ENCODE measurements at regions not wholly inside any gene's neighbourhood (a gene's known extent, or its start where the extent isn't known, plus 50 kb on each side); places are given as distances from the start of the nearest gene placed in this dataset.
"Not testable (repeated sequence)": the region's sequence is repeated elsewhere in the genome, so short reads cannot be mapped to it uniquely, and the experiment has no call there.

DNA sequence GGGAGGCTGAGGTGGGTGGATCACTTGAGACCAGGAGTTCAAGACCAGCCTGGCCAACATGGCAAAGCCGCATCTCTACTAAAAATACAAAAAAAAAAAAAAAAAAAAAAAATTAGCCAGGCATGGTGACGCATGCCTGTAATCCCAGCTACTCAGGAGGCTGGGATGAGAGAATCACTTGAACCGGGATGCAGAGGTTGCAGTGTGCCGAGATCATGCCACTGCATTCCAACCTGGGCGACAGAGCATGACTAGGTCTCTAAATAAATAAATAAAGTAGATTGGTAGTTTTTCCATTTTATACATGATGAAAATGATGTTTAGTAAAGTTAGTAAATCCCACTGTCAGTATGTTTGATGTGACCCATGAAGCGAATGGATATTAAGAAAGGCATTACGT is 531.0 kb upstream of the SPRY2 start:
- not testable (repeated sequence) for H3K9ac ChIP-seq (ENCODE audit: low read depth in 1 of 2, low read length in 2 of 2); H3K9me3 ChIP-seq (ENCODE audit: control insufficient read depth in 4 of 4, low read length in 3 of 4); H3K4me1 ChIP-seq (ENCODE audit: control insufficient read depth in 4 of 4, insufficient read depth in 4 of 4, low read length in 3 of 4); H3K36me3 ChIP-seq (ENCODE audit: control insufficient read depth in 4 of 4, insufficient read depth in 3 of 4, low read depth in 1 of 4, low read length in 3 of 4); H3K27ac ChIP-seq (ENCODE audit: low read depth in 1 of 2, low read length in 2 of 2); H3K27me3 ChIP-seq (ENCODE audit: control insufficient read depth in 4 of 4, insufficient read depth in 4 of 4, low read length in 3 of 4); H3K4me3 ChIP-seq (ENCODE audit: low read depth in 1 of 3, low read length in 3 of 3); DNase-seq (ENCODE audit: low spot score)
- 90% methylated on average over 7 of the region's 7 CpGs for WGBS

DNA sequence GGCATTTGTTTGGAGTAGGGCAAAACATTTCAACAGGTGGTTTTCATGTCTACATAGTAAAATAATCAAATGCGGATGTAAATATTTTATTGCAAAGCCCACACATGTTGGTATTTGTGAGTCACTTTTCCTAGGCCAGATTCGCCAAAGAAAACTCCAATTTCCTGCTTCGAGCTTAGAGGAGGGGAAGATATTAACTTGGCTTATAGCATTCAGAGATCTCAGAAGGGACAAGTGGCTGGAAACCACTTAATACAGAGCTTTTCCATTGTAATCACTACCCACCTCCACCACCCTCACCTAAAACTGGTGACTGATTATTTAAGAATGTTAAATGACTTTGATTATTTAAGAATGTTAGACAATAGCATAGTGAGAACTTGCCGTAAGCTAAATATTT is 530.6 kb upstream of the SPRY2 start:
- DNase-seq (ENCODE audit: low spot score), result no peak
- H3K9me3 ChIP-seq (ENCODE audit: control insufficient read depth in 4 of 4, low read length in 3 of 4), result no peaks in the 10 kb centered on the region
- no peak overlapping the region for H3K4me3 ChIP-seq (ENCODE audit: low read depth in 1 of 3, low read length in 3 of 3)
- no peak for TF ChIP-seq HNF4G (IDR thresholded peaks at IDR 0.05)
- H3K9ac ChIP-seq (ENCODE audit: low read depth in 1 of 2, low read length in 2 of 2), result no peak overlapping the region
- H3K27me3 ChIP-seq (ENCODE audit: control insufficient read depth in 4 of 4, insufficient read depth in 4 of 4, low read length in 3 of 4), result no peaks in the 10 kb centered on the region
- WGBS, result 89% methylated on average over 4 of the region's 4 CpGs
- no peaks in the 10 kb centered on the region for H3K4me1 ChIP-seq (ENCODE audit: control insufficient read depth in 4 of 4, insufficient read depth in 4 of 4, low read length in 3 of 4)
- no peaks in the 10 kb centered on the region for H3K36me3 ChIP-seq (ENCODE audit: control insufficient read depth in 4 of 4, insufficient read depth in 3 of 4, low read depth in 1 of 4, low read length in 3 of 4)
- no peak overlapping the region for H3K27ac ChIP-seq (ENCODE audit: low read depth in 1 of 2, low read length in 2 of 2)

DNA sequence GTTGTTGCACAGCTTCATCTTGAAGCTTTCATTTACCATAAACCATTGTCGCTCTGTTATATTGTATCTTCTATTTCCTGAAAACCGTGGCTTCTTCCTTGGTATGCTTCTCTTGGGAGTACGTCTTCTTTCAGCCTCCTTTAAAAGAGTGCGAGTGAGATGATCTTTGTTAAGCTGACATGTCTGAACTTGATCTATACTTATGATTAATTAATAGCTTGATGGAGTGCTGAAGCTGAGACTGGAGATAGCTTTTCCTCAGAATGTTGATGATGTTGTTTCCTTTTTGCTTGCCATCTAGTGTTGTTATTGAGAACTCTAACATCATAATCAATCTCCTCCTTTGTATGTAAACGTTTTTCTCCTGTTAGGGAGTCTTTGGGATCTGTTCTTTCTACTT is 529.3 kb upstream of the SPRY2 start:
- no peaks in the 10 kb centered on the region for H3K9me3 ChIP-seq (ENCODE audit: control insufficient read depth in 4 of 4, low read length in 3 of 4)
- H3K36me3 ChIP-seq (ENCODE audit: control insufficient read depth in 4 of 4, insufficient read depth in 3 of 4, low read depth in 1 of 4, low read length in 3 of 4), result no peaks in the 10 kb centered on the region
- no peak for DNase-seq (ENCODE audit: low spot score)
- H3K9ac ChIP-seq (ENCODE audit: low read depth in 1 of 2, low read length in 2 of 2), result no peak overlapping the region
- H3K27ac ChIP-seq (ENCODE audit: low read depth in 1 of 2, low read length in 2 of 2), result no peak overlapping the region
- no peak overlapping the region for H3K4me3 ChIP-seq (ENCODE audit: low read depth in 1 of 3, low read length in 3 of 3)
- TF ChIP-seq RAD21 (IDR thresholded peaks at IDR 0.05), result no peak
- H3K27me3 ChIP-seq (ENCODE audit: control insufficient read depth in 4 of 4, insufficient read depth in 4 of 4, low read length in 3 of 4), result no peaks in the 10 kb centered on the region
- WGBS, result 68% methylated on average over 5 of the region's 5 CpGs
- no peaks in the 10 kb centered on the region for H3K4me1 ChIP-seq (ENCODE audit: control insufficient read depth in 4 of 4, insufficient read depth in 4 of 4, low read length in 3 of 4)

DNA sequence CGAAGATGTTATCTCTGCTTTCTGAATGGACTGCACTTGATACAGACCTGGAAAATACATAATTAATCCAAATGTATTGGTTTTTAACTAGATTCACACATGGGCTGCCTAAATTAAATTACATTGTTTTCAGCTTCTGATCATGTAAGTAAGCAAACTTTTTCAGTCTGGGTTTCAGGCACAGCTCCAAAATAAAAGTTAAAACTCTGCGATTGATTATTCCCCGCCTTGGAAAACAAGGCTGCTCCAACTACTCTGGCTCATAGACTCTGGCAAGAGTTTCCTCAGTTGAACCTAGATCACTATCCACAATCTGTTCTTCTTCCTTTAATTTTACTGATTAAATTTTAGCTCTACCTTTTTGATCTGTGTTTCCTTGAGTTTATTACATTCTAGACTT is 526.0 kb upstream of the SPRY2 start:
- Histone ChIP-seq H3K36me3 (ENCODE audit: control insufficient read depth in 4 of 4, insufficient read depth in 3 of 4, low read depth in 1 of 4, low read length in 3 of 4) (no peaks in the 10 kb centered on the region), H3K27ac (ENCODE audit: low read depth in 1 of 2, low read length in 2 of 2) (no peak overlapping the region), H3K9me3 (ENCODE audit: control insufficient read depth in 4 of 4, low read length in 3 of 4) (no peaks in the 10 kb centered on the region), H3K9ac (ENCODE audit: low read depth in 1 of 2, low read length in 2 of 2) (no peak overlapping the region), H3K27me3 (ENCODE audit: control insufficient read depth in 4 of 4, insufficient read depth in 4 of 4, low read length in 3 of 4) (no peaks in the 10 kb centered on the region), H3K4me1 (ENCODE audit: control insufficient read depth in 4 of 4, insufficient read depth in 4 of 4, low read length in 3 of 4) (no peaks in the 10 kb centered on the region), H3K4me3 (ENCODE audit: low read depth in 1 of 3, low read length in 3 of 3) (no peak overlapping the region)
- DNase-seq (ENCODE audit: low spot score), result no peak
- TF ChIP-seq HNF4A (conservative IDR thresholded peaks at IDR 0.05), result no peak
- TF ChIP-seq RAD21 (IDR thresholded peaks at IDR 0.05), result no peak
- no peak for TF ChIP-seq YY1 (IDR thresholded peaks at IDR 0.05)
- TF ChIP-seq, protein P1, sequence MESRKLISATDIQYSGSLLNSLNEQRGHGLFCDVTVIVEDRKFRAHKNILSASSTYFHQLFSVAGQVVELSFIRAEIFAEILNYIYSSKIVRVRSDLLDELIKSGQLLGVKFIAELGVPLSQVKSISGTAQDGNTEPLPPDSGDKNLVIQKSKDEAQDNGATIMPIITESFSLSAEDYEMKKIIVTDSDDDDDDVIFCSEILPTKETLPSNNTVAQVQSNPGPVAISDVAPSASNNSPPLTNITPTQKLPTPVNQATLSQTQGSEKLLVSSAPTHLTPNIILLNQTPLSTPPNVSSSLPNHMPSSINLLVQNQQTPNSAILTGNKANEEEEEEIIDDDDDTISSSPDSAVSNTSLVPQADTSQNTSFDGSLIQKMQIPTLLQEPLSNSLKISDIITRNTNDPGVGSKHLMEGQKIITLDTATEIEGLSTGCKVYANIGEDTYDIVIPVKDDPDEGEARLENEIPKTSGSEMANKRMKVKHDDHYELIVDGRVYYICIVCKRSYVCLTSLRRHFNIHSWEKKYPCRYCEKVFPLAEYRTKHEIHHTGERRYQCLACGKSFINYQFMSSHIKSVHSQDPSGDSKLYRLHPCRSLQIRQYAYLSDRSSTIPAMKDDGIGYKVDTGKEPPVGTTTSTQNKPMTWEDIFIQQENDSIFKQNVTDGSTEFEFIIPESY (IDR thresholded peaks at IDR 0.05), result no peak
- TF ChIP-seq NR2F2 (IDR thresholded peaks at IDR 0.05), result no peak
- 90% methylated on average over 3 of the region's 3 CpGs for WGBS

DNA sequence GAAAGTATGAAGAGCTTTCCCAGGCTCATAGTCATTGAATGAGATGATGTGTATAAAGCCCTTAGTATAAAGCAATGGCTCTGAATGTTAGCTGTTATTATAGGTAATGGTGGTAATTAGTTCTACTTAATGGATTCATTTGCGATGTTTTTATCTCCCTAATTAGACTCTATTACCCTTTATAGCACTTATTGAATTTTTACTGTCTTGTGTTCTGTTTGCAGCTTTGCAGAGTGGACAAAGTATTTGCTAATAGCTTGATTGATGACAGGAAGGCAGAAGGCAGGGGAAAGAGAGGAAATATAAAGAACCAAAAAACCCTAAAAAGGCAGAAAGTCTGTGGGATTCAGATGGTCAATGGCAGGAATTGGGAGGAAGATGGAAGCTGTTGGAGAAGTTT is 524.4 kb upstream of the SPRY2 start:
- H3K36me3 ChIP-seq (ENCODE audit: control insufficient read depth in 4 of 4, insufficient read depth in 3 of 4, low read depth in 1 of 4, low read length in 3 of 4), result no peaks in the 10 kb centered on the region
- TF ChIP-seq HNF4G (IDR thresholded peaks at IDR 0.05) (no peak), HNF4A (conservative IDR thresholded peaks at IDR 0.05) (no peak), JUND (IDR thresholded peaks at IDR 0.05) (no peak), NR2F2 (IDR thresholded peaks at IDR 0.05) (no peak), SP1 (IDR thresholded peaks at IDR 0.05) (no peak), EGR1 (IDR thresholded peaks at IDR 0.05; ENCODE audit: low read depth in 2 of 2) (no peak), YY1 (IDR thresholded peaks at IDR 0.05) (no peak), FOXA2 (IDR thresholded peaks at IDR 0.05) (no peak), TAF1 (conservative IDR thresholded peaks at IDR 0.05) (no peak), FOXA1 (IDR thresholded peaks at IDR 0.05) (no peak)
- TF ChIP-seq, protein P2, sequence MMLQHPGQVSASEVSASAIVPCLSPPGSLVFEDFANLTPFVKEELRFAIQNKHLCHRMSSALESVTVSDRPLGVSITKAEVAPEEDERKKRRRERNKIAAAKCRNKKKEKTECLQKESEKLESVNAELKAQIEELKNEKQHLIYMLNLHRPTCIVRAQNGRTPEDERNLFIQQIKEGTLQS (IDR thresholded peaks at IDR 0.05), result no peak
- TF ChIP-seq, protein P3, sequence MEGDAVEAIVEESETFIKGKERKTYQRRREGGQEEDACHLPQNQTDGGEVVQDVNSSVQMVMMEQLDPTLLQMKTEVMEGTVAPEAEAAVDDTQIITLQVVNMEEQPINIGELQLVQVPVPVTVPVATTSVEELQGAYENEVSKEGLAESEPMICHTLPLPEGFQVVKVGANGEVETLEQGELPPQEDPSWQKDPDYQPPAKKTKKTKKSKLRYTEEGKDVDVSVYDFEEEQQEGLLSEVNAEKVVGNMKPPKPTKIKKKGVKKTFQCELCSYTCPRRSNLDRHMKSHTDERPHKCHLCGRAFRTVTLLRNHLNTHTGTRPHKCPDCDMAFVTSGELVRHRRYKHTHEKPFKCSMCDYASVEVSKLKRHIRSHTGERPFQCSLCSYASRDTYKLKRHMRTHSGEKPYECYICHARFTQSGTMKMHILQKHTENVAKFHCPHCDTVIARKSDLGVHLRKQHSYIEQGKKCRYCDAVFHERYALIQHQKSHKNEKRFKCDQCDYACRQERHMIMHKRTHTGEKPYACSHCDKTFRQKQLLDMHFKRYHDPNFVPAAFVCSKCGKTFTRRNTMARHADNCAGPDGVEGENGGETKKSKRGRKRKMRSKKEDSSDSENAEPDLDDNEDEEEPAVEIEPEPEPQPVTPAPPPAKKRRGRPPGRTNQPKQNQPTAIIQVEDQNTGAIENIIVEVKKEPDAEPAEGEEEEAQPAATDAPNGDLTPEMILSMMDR (IDR thresholded peaks at IDR 0.05; ENCODE audit: low read depth, low read length, missing input control), result no peak
- TF ChIP-seq, protein P4, sequence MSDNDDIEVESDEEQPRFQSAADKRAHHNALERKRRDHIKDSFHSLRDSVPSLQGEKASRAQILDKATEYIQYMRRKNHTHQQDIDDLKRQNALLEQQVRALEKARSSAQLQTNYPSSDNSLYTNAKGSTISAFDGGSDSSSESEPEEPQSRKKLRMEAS (IDR thresholded peaks at IDR 0.05), result no peak
- TF ChIP-seq, protein P1 (IDR thresholded peaks at IDR 0.05), result no peak

More for the DNA sequence above, 524.4 kb upstream of the SPRY2 start:
- no peak for DNase-seq (ENCODE audit: low spot score)
- H3K9me3 ChIP-seq (ENCODE audit: control insufficient read depth in 4 of 4, low read length in 3 of 4), result no peaks in the 10 kb centered on the region
- WGBS, result 71% methylated on average over 1 of the region's 1 CpG
- H3K4me3 ChIP-seq (ENCODE audit: low read depth in 1 of 3, low read length in 3 of 3), result no peak overlapping the region
- no peak overlapping the region for H3K9ac ChIP-seq (ENCODE audit: low read depth in 1 of 2, low read length in 2 of 2)
- H3K27ac ChIP-seq (ENCODE audit: low read depth in 1 of 2, low read length in 2 of 2), result no peak overlapping the region
- no peaks in the 10 kb centered on the region for H3K27me3 ChIP-seq (ENCODE audit: control insufficient read depth in 4 of 4, insufficient read depth in 4 of 4, low read length in 3 of 4)
- no peaks in the 10 kb centered on the region for H3K4me1 ChIP-seq (ENCODE audit: control insufficient read depth in 4 of 4, insufficient read depth in 4 of 4, low read length in 3 of 4)
